Fibroblast of lung (primary cell): ENCODE measurements at regions not wholly inside any gene's neighbourhood (a gene's known extent, or its start where the extent isn't known, plus 50 kb on each side); places are given as distances from the start of the nearest gene placed in this dataset.

Experiments
- EZH2 ChIP-seq: IDR thresholded peaks from 2 replicates; pipeline ENCODE4 v1.5.1; 2012; ENCODE audit warnings: low read length, control low read depth, mild to moderate bottlenecking; ENCODE audit errors: missing control alignments
- TF ChIP-seq, protein P1 (sequence below), 2 donors: IDR thresholded peaks in 1 of 2; conservative IDR thresholded peaks in 1 of 2; 1 replicate in 1 of 2; 2 replicates in 1 of 2; pipeline ENCODE4 v1.5.1; 2011 to 2012; ENCODE audit warnings: low read length in 2 of 2, control low read depth in 1 of 2, inconsistent platforms in 1 of 2, low read depth in 1 of 2, mild to moderate bottlenecking in 1 of 2

- TF ChIP-seq, protein P1, sequence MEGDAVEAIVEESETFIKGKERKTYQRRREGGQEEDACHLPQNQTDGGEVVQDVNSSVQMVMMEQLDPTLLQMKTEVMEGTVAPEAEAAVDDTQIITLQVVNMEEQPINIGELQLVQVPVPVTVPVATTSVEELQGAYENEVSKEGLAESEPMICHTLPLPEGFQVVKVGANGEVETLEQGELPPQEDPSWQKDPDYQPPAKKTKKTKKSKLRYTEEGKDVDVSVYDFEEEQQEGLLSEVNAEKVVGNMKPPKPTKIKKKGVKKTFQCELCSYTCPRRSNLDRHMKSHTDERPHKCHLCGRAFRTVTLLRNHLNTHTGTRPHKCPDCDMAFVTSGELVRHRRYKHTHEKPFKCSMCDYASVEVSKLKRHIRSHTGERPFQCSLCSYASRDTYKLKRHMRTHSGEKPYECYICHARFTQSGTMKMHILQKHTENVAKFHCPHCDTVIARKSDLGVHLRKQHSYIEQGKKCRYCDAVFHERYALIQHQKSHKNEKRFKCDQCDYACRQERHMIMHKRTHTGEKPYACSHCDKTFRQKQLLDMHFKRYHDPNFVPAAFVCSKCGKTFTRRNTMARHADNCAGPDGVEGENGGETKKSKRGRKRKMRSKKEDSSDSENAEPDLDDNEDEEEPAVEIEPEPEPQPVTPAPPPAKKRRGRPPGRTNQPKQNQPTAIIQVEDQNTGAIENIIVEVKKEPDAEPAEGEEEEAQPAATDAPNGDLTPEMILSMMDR (conservative IDR thresholded peaks at IDR 0.05 in 1 of 2, IDR thresholded peaks at IDR 0.05 in 1 of 2; ENCODE audit: low read depth in 1 of 2, low read length in 2 of 2): no peak
- TF ChIP-seq EZH2: no peak
These were observed 160.8 kb downstream of the FBXO8 start for GRCh38 chr4:174122705-174123104.
